GM12865 (cell line): ENCODE measurements at regions not wholly inside any gene's neighbourhood (a gene's known extent, or its start where the extent isn't known, plus 50 kb on each side); places are given as distances from the start of the nearest gene placed in this dataset.

Experiments
- DNase-seq: peaks from one replicate; pipeline ENCODE4 v3.0.0; 2010; ENCODE audit warnings: low read depth
- H3K4me3 ChIP-seq: 2 replicates; pipeline ENCODE4 v1.5.1; 2011; ENCODE audit warnings: mild to moderate bottlenecking, low read depth, low read length, control low read depth
- CTCF ChIP-seq: IDR thresholded peaks from 2 replicates; pipeline ENCODE4 v1.5.1; 2011; ENCODE audit warnings: low read length, control low read depth, low read depth, inconsistent platforms; ENCODE audit not compliant: insufficient read depth; ENCODE audit errors: missing control alignments

DNA sequence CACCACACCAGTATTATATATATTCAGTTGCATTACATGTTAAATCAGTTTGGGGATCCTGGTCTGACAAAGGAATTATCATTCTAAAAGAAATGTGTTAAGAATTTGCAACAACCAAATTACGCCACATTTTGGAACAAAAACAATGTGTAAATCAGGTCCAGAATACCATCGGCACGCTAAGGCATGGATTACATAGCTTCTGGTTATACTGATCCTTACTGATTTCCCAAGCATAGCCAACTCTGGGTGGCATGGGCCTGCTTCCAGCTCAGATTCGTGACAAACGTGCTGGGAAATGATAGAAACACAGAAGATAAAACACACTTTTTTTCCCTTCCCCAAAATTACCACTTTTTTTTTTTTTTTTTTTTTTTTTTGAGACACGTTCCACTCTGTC lies 660.0 kb downstream of the SORCS1 start:
- no peak for DNase-seq
- H3K4me3 ChIP-seq: no peak overlapping the region
- no peak for TF ChIP-seq CTCF

- no peak for DNase-seq
- no peak overlapping the region for H3K4me3 ChIP-seq
- TF ChIP-seq CTCF: no peak
Measured at GRCh38 chr10:106502641-106503040, 661.9 kb downstream of the SORCS1 start.

GRCh38 chr10:106500925-106501525 lies 663.5 kb downstream of the SORCS1 start:
- no peak for TF ChIP-seq CTCF
- DNase-seq: no peak
- no peak overlapping the region for H3K4me3 ChIP-seq

DNA sequence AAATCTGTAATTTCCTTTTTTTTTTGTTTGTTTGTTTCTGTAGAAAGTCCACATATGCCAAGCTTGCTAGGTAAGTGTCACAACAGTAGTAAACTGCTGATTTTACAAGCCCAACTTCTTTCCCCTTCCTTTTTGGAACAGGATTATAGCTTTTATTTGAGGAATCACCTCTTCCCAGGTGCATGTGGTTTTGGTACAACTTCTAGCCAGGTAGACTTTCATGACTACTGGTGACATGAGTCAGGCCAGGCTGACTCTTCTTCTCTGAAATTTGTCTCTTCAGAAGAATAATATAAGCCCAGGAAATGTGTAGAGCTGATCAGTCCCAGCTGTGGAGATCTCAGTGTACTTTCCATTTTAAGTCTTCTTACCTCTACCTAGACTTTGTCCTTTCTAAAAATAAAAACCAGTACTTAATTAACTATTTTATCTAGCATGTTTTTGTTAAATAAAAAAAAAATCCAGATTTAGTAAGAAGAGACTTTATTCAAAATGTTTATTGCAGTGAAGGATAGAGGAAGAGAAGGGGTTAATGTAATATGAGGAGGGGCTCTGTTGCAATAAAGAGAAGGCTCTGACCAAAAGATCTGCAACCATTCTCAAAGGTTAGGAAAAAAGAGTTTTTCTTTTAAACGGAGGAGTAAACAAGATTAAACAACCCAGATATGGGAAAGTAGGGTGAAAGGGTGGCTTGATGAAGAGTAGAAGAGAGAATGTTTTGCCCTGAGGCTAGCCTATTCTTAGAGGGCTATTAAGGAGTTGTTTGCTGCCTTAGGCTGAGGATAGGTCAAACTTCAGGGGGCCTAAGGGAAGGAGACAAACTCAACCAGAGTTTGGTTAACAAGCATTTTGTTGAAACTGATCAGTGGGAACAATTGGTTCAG lies 664.2 kb downstream of the SORCS1 start:
- TF ChIP-seq CTCF: no peak
- DNase-seq: no peak
- no peak overlapping the region for H3K4me3 ChIP-seq

- TF ChIP-seq CTCF: no peak
- no peak overlapping the region for H3K4me3 ChIP-seq
- no peak for DNase-seq
Measured at GRCh38 chr10:106499448-106499847, 665.1 kb downstream of the SORCS1 start.

- no peak for DNase-seq
- no peak overlapping the region for H3K4me3 ChIP-seq
- TF ChIP-seq CTCF: no peak
Measured at GRCh38 chr10:106498675-106499074, 665.8 kb downstream of the SORCS1 start.
